GM20000 (cell line): ENCODE measurements at regions not wholly inside any gene's neighbourhood (a gene's known extent, or its start where the extent isn't known, plus 50 kb on each side); places are given as distances from the start of the nearest gene placed in this dataset.

Experiments used
- DNase-seq: peaks from one replicate; pipeline ENCODE4 v3.0.0; 2012; ENCODE audit warnings: low spot score
- CTCF ChIP-seq: IDR thresholded peaks from 2 replicates; pipeline ENCODE4 v1.5.1; 2012; ENCODE audit warnings: mild to moderate bottlenecking, control low read depth; ENCODE audit errors: extremely low read depth, missing control alignments

GRCh38 chr4:43732829-43733426 lies 715.7 kb downstream of the KCTD8 start:
- no peak for DNase-seq
- TF ChIP-seq CTCF, result no peak

- no peak for DNase-seq
- no peak for TF ChIP-seq CTCF
These were observed 706.5 kb downstream of the KCTD8 start for GRCh38 chr4:43742083-43742482.

- no peak for TF ChIP-seq CTCF
These were observed 694.0 kb downstream of the KCTD8 start for GRCh38 chr4:43754566-43754965.

GRCh38 chr4:43757147-43757546 lies 691.5 kb downstream of the KCTD8 start:
- DNase-seq, result no peak
- TF ChIP-seq CTCF, result no peak

More at GRCh38 chr4:43754566-43754965, 694.0 kb downstream of the KCTD8 start:
- no peak for DNase-seq

- DNase-seq, result no peak
- no peak for TF ChIP-seq CTCF
These were observed 689.8 kb downstream of the KCTD8 start for GRCh38 chr4:43758836-43759235.

- no peak for TF ChIP-seq CTCF
- DNase-seq, result peak; percentile 5
These were observed 685.5 kb downstream of the KCTD8 start for GRCh38 chr4:43763029-43763610.

GRCh38 chr4:43765514-43765913 lies 683.1 kb downstream of the KCTD8 start:
- no peak for TF ChIP-seq CTCF
- DNase-seq, result no peak
